MCF 10A (cell line): ENCODE measurements at regions not wholly inside any gene's neighbourhood (a gene's known extent, or its start where the extent isn't known, plus 50 kb on each side); places are given as distances from the start of the nearest gene placed in this dataset.
A peak's percentile ranks its signal among the peaks of the same experiment; 100 is the strongest.

Source experiments
- BruUV-seq: library from RNA; stranded (reverse); fragments of 400-500 nt; replicated peaks from 2 replicates; lab custom pipeline; 2021; lab: Mats Ljungman, UMichigan
- CTCF ChIA-PET: fragments of 300-600 bp; sonication (Branson Sonifier 250); formaldehyde crosslinking; extraction: SDS; loops from one replicate; lab custom pipeline; 2021; ENCODE audit warnings: antibody characterized with exemption, inconsistent platforms; lab: Yijun Ruan, JAX
- POLR2A ChIA-PET: fragments of 300-600, 350-650 bp; sonication (Branson Sonifier 250); formaldehyde crosslinking; extraction: SDS; loops from one replicate; lab custom pipeline; 2020; ENCODE audit warnings: antibody characterized with exemption, inconsistent platforms; lab: Yijun Ruan, JAX
- DNase-seq: peaks from one replicate; pipeline ENCODE4 v3.0.0-alpha.2; 2018; ENCODE audit not compliant: unreplicated experiment
- H3K27ac Mint-ChIP-seq: one replicate; pipeline ENCODE4 v1.8.0; 2022; ENCODE audit warnings: mild to moderate bottlenecking, low read depth, mixed read lengths; ENCODE audit not compliant: unreplicated experiment
- H3K27me3 Mint-ChIP-seq: one replicate; pipeline ENCODE4 v1.8.0; 2022; ENCODE audit warnings: mixed read lengths; ENCODE audit not compliant: insufficient read depth, unreplicated experiment
- H3K36me3 Mint-ChIP-seq: one replicate; pipeline ENCODE4 v1.8.0; 2022; ENCODE audit warnings: mild to moderate bottlenecking, moderate library complexity, mixed read lengths; ENCODE audit not compliant: insufficient read depth, unreplicated experiment
- H3K4me1 Mint-ChIP-seq: one replicate; pipeline ENCODE4 v1.8.0; 2022; ENCODE audit warnings: mixed read lengths; ENCODE audit not compliant: insufficient read depth, unreplicated experiment
- H3K4me3 Mint-ChIP-seq: one replicate; pipeline ENCODE4 v1.8.0; 2022; ENCODE audit warnings: mild to moderate bottlenecking, moderate library complexity, mixed read lengths; ENCODE audit not compliant: unreplicated experiment
- H3K9me3 Mint-ChIP-seq: one replicate; pipeline ENCODE4 v1.8.0; 2022; ENCODE audit warnings: mixed read lengths; ENCODE audit not compliant: unreplicated experiment
- CTCF ChIP-seq: fragments of 200-600 bp; IDR thresholded peaks from one replicate; pipeline ENCODE4 v1.8.0; 2022; ENCODE audit warnings: antibody characterized with exemption, mild to moderate bottlenecking; ENCODE audit not compliant: unreplicated experiment
- intact Hi-C: fragments of 100-400 bp; cut with micrococcal nuclease; formaldehyde crosslinking; loops from 2 replicates; pipeline ENCODE4 v1.14.1; 2022

GRCh38 chr3:74267131-74267530, 347.3 kb downstream of the CNTN3 start:
- Mint-ChIP-seq H3K27me3 (no peaks in the 10 kb centered on the region), H3K4me3 (no peak overlapping the region), H3K4me1 (no peaks in the 10 kb centered on the region), H3K36me3 (no peaks in the 10 kb centered on the region), H3K27ac (no peak overlapping the region), H3K9me3 (no peaks in the 10 kb centered on the region)
- peak; percentile 3 for DNase-seq
- no TSS peak for BruUV-seq
- ChIA-PET CTCF (interaction anchor here (0.6 to 1.1 kb wide), 7 partner anchors 16 to 905 kb away, joined by 3 to 4 read pairs (median 3); no protein-coding TSS in a partner anchor), POLR2A (no interaction called here)
- TF ChIP-seq CTCF, result no peak
- intact Hi-C loops, result loop anchor here (2.0 to 10.0 kb wide), 3 partner anchors 364 to 905 kb away; no protein-coding TSS in a partner anchor

GRCh38 chr3:74265069-74265468, 349.4 kb downstream of the CNTN3 start:
- TF ChIP-seq CTCF, result no peak
- intact Hi-C loops, result loop anchor here (5.0 to 10.0 kb wide), 2 partner anchors 740 to 907 kb away; no protein-coding TSS in a partner anchor
- Mint-ChIP-seq H3K36me3 (no peaks in the 10 kb centered on the region), H3K27me3 (no peaks in the 10 kb centered on the region), H3K4me1 (no peaks in the 10 kb centered on the region), H3K9me3 (no peaks in the 10 kb centered on the region), H3K27ac (no peak overlapping the region), H3K4me3 (no peak overlapping the region)
- CTCF ChIA-PET, result no interaction called here
- POLR2A ChIA-PET, result no interaction called here
- BruUV-seq, result no TSS peak
- no peak for DNase-seq

- no peaks in the 10 kb centered on the region for H3K27me3 Mint-ChIP-seq
- POLR2A ChIA-PET, result no interaction called here
- H3K4me1 Mint-ChIP-seq, result no peaks in the 10 kb centered on the region
- no peak for DNase-seq
- H3K9me3 Mint-ChIP-seq, result no peaks in the 10 kb centered on the region
- intact Hi-C loops, result loop anchor here (10.0 kb wide), 1 partner anchor 742 kb away; no protein-coding TSS in a partner anchor
- H3K4me3 Mint-ChIP-seq, result no peak overlapping the region
- no TSS peak for BruUV-seq
- no peak overlapping the region for H3K27ac Mint-ChIP-seq
- CTCF ChIA-PET, result no interaction called here
- H3K36me3 Mint-ChIP-seq, result no peaks in the 10 kb centered on the region
- no peak for TF ChIP-seq CTCF
These were observed 351.4 kb downstream of the CNTN3 start for GRCh38 chr3:74263031-74263430.

- no TSS peak for BruUV-seq
- Mint-ChIP-seq H3K9me3 (peaks cover 18% of the 10 kb centered on the region), H3K27me3 (no peaks in the 10 kb centered on the region), H3K4me1 (no peaks in the 10 kb centered on the region), H3K4me3 (no peak overlapping the region), H3K27ac (no peak overlapping the region), H3K36me3 (no peaks in the 10 kb centered on the region)
- intact Hi-C loops, result no loop called here
- POLR2A ChIA-PET, result no interaction called here
- CTCF ChIA-PET, result no interaction called here
- no peak for DNase-seq
- TF ChIP-seq CTCF, result no peak
These were observed 381.4 kb downstream of the CNTN3 start for GRCh38 chr3:74233091-74233490.
